ENCODE measurements at regions not wholly inside any gene's neighbourhood (a gene's known extent, or its start where the extent isn't known, plus 50 kb on each side); places are given as distances from the start of the nearest gene placed in this dataset.
A peak's percentile ranks its signal among the peaks of the same experiment; 100 is the strongest.

GRCh38 chr1:58900396-58900795, 116.5 kb upstream of the JUN start:
- no peaks in the 10 kb centered on the region for H3K27me3 ChIP-seq (ENCODE audit: low read length)
- no peaks in the 10 kb centered on the region for H3K36me3 ChIP-seq (ENCODE audit: insufficient read depth, low read length)
- no peaks in the 10 kb centered on the region for H3K79me2 ChIP-seq (ENCODE audit: low read length)
- no peak overlapping the region for H2AFZ ChIP-seq (ENCODE audit: low read length)
- H3K4me3 ChIP-seq (ENCODE audit: low read length) = no peak overlapping the region
- H3K9me3 ChIP-seq (ENCODE audit: low read length) = no peaks in the 10 kb centered on the region
- peaks cover 10% of the 10 kb centered on the region for H3K4me1 ChIP-seq (ENCODE audit: low read length)
- H3K4me2 ChIP-seq (ENCODE audit: low read depth, low read length, poor library complexity, severe bottlenecking) = no peak overlapping the region
- H4K20me1 ChIP-seq (ENCODE audit: insufficient read depth, low read depth, low read length) = no peaks in the 10 kb centered on the region
- no peak for DNase-seq
- H3K9ac ChIP-seq (ENCODE audit: low read length) = no peak overlapping the region
- H3K9me2 ChIP-seq (replicated peaks; ENCODE audit: insufficient read depth, low read length) = no peaks in the 10 kb centered on the region
- no peak overlapping the region for H3K27ac ChIP-seq (ENCODE audit: low read length)

DNA sequence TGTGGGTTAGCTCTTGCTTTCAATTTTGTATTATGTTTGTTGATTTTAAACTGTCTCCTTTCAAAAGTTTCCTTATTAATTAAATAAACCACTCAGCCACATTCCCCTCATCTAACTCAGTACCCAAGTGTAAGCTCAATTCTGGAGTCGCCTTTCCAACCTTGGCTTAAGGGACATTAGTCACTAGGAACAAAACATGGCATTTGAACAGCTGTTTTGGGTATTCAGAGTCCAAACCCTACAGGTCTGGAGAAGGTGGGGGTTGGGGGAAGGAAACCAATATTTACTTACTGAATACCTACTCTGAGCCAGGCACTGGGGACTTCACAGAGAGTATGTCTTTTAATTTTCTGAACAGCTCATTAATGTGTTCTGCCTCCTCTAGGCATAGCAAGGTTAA, 117.2 kb upstream of the JUN start:
- Histone ChIP-seq H3K27ac (ENCODE audit: low read length) (no peak overlapping the region), H3K27me3 (ENCODE audit: low read length) (no peaks in the 10 kb centered on the region), H3K9ac (ENCODE audit: low read length) (no peak overlapping the region), H4K20me1 (ENCODE audit: insufficient read depth, low read depth, low read length) (no peaks in the 10 kb centered on the region), H3K79me2 (ENCODE audit: low read length) (no peaks in the 10 kb centered on the region), H3K4me2 (ENCODE audit: low read depth, low read length, poor library complexity, severe bottlenecking) (no peak overlapping the region), H2AFZ (ENCODE audit: low read length) (no peak overlapping the region), H3K36me3 (ENCODE audit: insufficient read depth, low read length) (no peaks in the 10 kb centered on the region), H3K9me2 (replicated peaks; ENCODE audit: insufficient read depth, low read length) (no peaks in the 10 kb centered on the region), H3K4me1 (ENCODE audit: low read length) (peaks cover 10% of the 10 kb centered on the region), H3K9me3 (ENCODE audit: low read length) (no peaks in the 10 kb centered on the region), H3K4me3 (ENCODE audit: low read length) (no peak overlapping the region)
- no peak for DNase-seq

DNA sequence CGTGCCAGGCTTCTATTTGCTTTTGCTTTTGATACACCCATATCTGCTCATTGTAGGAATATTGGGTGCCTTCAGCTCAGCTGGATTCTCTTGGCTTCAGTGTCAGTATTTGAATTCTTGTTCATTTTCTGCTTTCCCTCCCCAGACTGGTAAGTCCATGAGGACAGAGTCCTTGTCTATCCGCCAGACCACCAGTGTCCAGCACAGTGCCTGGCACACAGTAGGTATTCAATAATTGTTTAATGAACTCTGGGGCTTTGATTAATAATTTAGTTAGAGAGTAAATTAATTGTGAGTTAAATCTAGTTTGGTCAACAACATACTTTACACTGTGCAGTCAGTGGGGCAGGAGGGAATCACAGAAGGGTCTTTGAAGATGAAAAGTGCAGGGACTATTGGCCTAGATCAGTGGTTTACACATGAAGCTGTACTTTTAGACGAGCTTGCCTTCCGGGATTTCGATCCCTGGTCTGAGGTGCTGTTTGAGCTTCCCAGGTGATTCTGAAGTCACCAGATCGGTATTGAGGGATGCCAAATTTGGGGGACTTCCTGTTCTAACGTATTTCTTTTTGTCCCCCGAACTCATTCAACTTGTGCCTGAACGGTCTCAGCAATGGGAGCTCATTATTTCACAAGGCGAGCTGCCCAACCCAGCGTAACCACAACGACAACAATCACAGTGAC, 119.1 kb upstream of the JUN start:
- no peaks in the 10 kb centered on the region for H3K9me2 ChIP-seq (replicated peaks; ENCODE audit: insufficient read depth, low read length)
- H3K9me3 ChIP-seq (ENCODE audit: low read length) = no peaks in the 10 kb centered on the region
- H3K27me3 ChIP-seq (ENCODE audit: low read length) = no peaks in the 10 kb centered on the region
- H3K36me3 ChIP-seq (ENCODE audit: insufficient read depth, low read length) = no peaks in the 10 kb centered on the region
- H3K4me2 ChIP-seq (ENCODE audit: low read depth, low read length, poor library complexity, severe bottlenecking) = peak overlapping the region; percentile 59
- no peaks in the 10 kb centered on the region for H3K79me2 ChIP-seq (ENCODE audit: low read length)
- no peak for DNase-seq
- no peak overlapping the region for H3K9ac ChIP-seq (ENCODE audit: low read length)
- no peaks in the 10 kb centered on the region for H4K20me1 ChIP-seq (ENCODE audit: insufficient read depth, low read depth, low read length)
- H3K4me1 ChIP-seq (ENCODE audit: low read length) = peaks cover 10% of the 10 kb centered on the region
- H3K4me3 ChIP-seq (ENCODE audit: low read length) = peak overlapping the region; percentile 59; the same call in 1 of the 2 replicates
- H3K27ac ChIP-seq (ENCODE audit: low read length) = no peak overlapping the region
- peak overlapping the region; percentile 1; the same call in 1 of the 2 replicates for H2AFZ ChIP-seq (ENCODE audit: low read length)

GRCh38 chr1:58903514-58904298, 119.9 kb upstream of the JUN start:
- no peak overlapping the region for H3K27ac ChIP-seq (ENCODE audit: low read length)
- H3K4me3 ChIP-seq (ENCODE audit: low read length) = peak overlapping the region; percentile 59; the same call in 1 of the 2 replicates
- peak overlapping the region; percentile 59 for H3K4me2 ChIP-seq (ENCODE audit: low read depth, low read length, poor library complexity, severe bottlenecking)
- no peaks in the 10 kb centered on the region for H3K9me3 ChIP-seq (ENCODE audit: low read length)
- H3K79me2 ChIP-seq (ENCODE audit: low read length) = no peaks in the 10 kb centered on the region
- no peaks in the 10 kb centered on the region for H3K27me3 ChIP-seq (ENCODE audit: low read length)
- peak; percentile 56 for DNase-seq
- no peaks in the 10 kb centered on the region for H3K36me3 ChIP-seq (ENCODE audit: insufficient read depth, low read length)
- H4K20me1 ChIP-seq (ENCODE audit: insufficient read depth, low read depth, low read length) = no peaks in the 10 kb centered on the region
- no peaks in the 10 kb centered on the region for H3K9me2 ChIP-seq (replicated peaks; ENCODE audit: insufficient read depth, low read length)
- peak overlapping the region; percentile 1; the same call in 1 of the 2 replicates for H2AFZ ChIP-seq (ENCODE audit: low read length)
- peaks cover 10% of the 10 kb centered on the region for H3K4me1 ChIP-seq (ENCODE audit: low read length)
- H3K9ac ChIP-seq (ENCODE audit: low read length) = peak overlapping the region; percentile 46

DNA sequence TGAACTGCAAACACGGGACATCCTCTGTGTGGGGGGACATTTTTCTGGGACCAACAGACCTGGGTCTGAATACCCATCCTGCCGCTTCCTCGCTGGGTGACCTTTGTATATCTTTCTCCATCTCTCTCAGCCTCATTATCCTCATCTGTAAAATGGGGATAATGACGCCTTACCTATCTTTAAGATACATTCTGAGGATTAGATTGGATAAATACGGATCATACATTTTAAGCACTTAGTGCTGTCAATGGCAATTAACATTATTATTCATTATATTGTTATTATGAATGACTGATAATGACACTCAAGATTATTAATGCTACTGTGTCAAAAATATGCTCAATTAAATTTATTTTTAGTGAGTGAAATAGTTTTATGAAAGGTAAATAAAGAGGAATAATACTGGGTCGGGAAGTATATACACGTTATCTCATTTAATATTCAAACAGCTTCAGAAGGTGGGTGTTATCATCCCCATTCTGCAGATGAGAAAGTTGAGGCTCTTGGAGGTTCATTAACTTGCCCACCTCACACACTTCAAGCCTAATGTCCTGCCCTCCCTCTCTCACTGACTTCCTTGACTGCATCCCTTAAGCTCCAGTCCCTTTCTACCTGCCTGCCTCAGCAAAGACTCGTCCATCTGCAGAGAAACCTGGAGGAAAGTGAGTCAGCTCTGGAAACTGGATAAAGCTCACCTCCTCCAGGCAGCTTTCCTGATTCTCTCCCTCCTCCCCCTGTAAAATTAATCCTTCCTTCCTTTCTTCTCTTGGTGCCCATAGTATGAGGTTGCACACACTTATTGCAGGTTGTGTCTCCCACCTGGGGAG, 120.7 kb upstream of the JUN start:
- Histone ChIP-seq H3K4me3 (ENCODE audit: low read length) (0 out of 2 replicates have a peak overlapping the region, but pooled peaks have one; percentile 59), H3K4me2 (ENCODE audit: low read depth, low read length, poor library complexity, severe bottlenecking) (peak overlapping the region; percentile 59)

GRCh38 chr1:58905126-58905490, 121.3 kb upstream of the JUN start:
- H3K9ac ChIP-seq (ENCODE audit: low read length) = no peak overlapping the region
- no peak overlapping the region for H3K27ac ChIP-seq (ENCODE audit: low read length)
- no peaks in the 10 kb centered on the region for H3K9me2 ChIP-seq (replicated peaks; ENCODE audit: insufficient read depth, low read length)
- no peaks in the 10 kb centered on the region for H3K27me3 ChIP-seq (ENCODE audit: low read length)
- no peak overlapping the region for H3K4me3 ChIP-seq (ENCODE audit: low read length)
- no peaks in the 10 kb centered on the region for H3K36me3 ChIP-seq (ENCODE audit: insufficient read depth, low read length)
- DNase-seq = no peak
- H3K79me2 ChIP-seq (ENCODE audit: low read length) = no peaks in the 10 kb centered on the region
- no peak overlapping the region for H3K4me2 ChIP-seq (ENCODE audit: low read depth, low read length, poor library complexity, severe bottlenecking)
- H3K9me3 ChIP-seq (ENCODE audit: low read length) = no peaks in the 10 kb centered on the region
- H3K4me1 ChIP-seq (ENCODE audit: low read length) = peaks cover 10% of the 10 kb centered on the region
- H4K20me1 ChIP-seq (ENCODE audit: insufficient read depth, low read depth, low read length) = no peaks in the 10 kb centered on the region
- no peak overlapping the region for H2AFZ ChIP-seq (ENCODE audit: low read length)

More for the DNA sequence above, 120.7 kb upstream of the JUN start:
- Histone ChIP-seq H4K20me1 (ENCODE audit: insufficient read depth, low read depth, low read length) (no peaks in the 10 kb centered on the region), H3K27me3 (ENCODE audit: low read length) (no peaks in the 10 kb centered on the region), H2AFZ (ENCODE audit: low read length) (no peak overlapping the region), H3K79me2 (ENCODE audit: low read length) (no peaks in the 10 kb centered on the region), H3K9ac (ENCODE audit: low read length) (peak overlapping the region; percentile 46; the same call in 1 of the 2 replicates), H3K27ac (ENCODE audit: low read length) (no peak overlapping the region), H3K4me1 (ENCODE audit: low read length) (peaks cover 10% of the 10 kb centered on the region), H3K9me2 (replicated peaks; ENCODE audit: insufficient read depth, low read length) (no peaks in the 10 kb centered on the region), H3K9me3 (ENCODE audit: low read length) (no peaks in the 10 kb centered on the region), H3K36me3 (ENCODE audit: insufficient read depth, low read length) (no peaks in the 10 kb centered on the region)
- DNase-seq = no peak

DNA sequence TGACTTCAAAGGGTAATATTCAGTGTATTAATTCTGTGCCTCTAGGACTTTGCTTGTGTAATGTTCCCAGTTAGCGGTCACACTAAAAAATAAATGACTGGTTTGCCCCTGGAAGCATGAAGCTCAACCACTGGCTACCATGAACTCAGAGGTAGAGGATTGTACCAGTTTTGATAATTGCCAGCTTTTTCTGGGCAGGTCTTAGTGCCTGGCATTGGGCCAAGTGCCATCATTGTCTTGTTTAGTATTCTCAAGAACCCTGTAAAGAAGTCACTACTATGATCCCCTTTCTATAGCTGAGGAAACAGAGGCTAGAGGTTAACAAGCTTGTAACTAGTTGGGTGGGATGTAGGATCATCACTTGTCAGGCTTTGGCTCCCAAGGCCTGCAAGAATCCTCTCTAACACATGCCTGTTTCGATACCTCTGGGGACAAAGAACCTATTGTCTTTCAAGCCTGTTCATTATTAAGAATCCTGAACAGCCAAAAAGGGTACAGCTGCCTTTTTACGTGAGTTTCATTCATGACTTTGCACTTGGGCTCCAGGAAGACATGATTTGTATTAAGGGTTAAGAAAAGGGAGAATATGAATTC, 121.9 kb upstream of the JUN start:
- no peak overlapping the region for H3K4me3 ChIP-seq (ENCODE audit: low read length)
- H3K27ac ChIP-seq (ENCODE audit: low read length) = no peak overlapping the region
- peaks cover 10% of the 10 kb centered on the region for H3K4me1 ChIP-seq (ENCODE audit: low read length)
- H3K4me2 ChIP-seq (ENCODE audit: low read depth, low read length, poor library complexity, severe bottlenecking) = no peak overlapping the region
- H3K9ac ChIP-seq (ENCODE audit: low read length) = no peak overlapping the region
- no peak for DNase-seq
- no peaks in the 10 kb centered on the region for H4K20me1 ChIP-seq (ENCODE audit: insufficient read depth, low read depth, low read length)
- H3K79me2 ChIP-seq (ENCODE audit: low read length) = no peaks in the 10 kb centered on the region
- no peaks in the 10 kb centered on the region for H3K27me3 ChIP-seq (ENCODE audit: low read length)
- no peaks in the 10 kb centered on the region for H3K36me3 ChIP-seq (ENCODE audit: insufficient read depth, low read length)
- H3K9me3 ChIP-seq (ENCODE audit: low read length) = no peaks in the 10 kb centered on the region
- no peaks in the 10 kb centered on the region for H3K9me2 ChIP-seq (replicated peaks; ENCODE audit: insufficient read depth, low read length)
- no peak overlapping the region for H2AFZ ChIP-seq (ENCODE audit: low read length)

Measured in Karpas-422 (cell line).